ENCODE measurements at regions not wholly inside any gene's neighbourhood (a gene's known extent, or its start where the extent isn't known, plus 50 kb on each side); places are given as distances from the start of the nearest gene placed in this dataset.

GRCh38 chr20:6577451-6577850 lies 190.0 kb upstream of the BMP2 start:
- no peaks in the 10 kb centered on the region for H3F3A ChIP-seq (ENCODE audit: control insufficient read depth, insufficient read depth)
- H3K4me1 ChIP-seq (ENCODE audit: control insufficient read depth, low read length): no peaks in the 10 kb centered on the region

DNA sequence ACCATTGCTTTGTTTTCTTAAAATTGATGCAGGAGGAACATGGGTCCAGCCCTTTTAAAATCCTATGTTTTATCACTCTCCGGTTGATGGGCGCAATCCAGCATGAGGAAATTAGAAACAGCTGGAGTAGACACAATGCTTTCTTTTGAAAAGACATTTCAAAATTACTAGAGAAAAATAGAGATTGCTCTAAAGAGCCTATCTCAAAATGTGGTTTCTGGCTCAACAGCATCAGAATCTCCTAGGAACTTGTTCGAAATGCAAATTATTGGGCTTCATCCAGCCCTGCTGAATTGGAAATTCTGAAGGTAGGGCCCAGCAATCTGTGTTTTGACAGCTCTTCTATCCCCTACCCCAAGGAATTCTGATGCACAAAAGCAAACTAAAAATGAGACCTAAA lies 190.8 kb upstream of the BMP2 start:
- H3K4me3 ChIP-seq (ENCODE audit: low read length): no peak overlapping the region
- H4K20me1 ChIP-seq (ENCODE audit: control insufficient read depth, insufficient read depth, low read depth, low read length): no peaks in the 10 kb centered on the region
- H3K4me2 ChIP-seq (ENCODE audit: low read length): no peak overlapping the region
- H3K4me1 ChIP-seq (ENCODE audit: control insufficient read depth, low read length): no peaks in the 10 kb centered on the region
- no peaks in the 10 kb centered on the region for H3K79me2 ChIP-seq (ENCODE audit: control insufficient read depth, low read length)
- H3K9me3 ChIP-seq (ENCODE audit: control insufficient read depth, insufficient read depth, low read length): no peaks in the 10 kb centered on the region
- no peak overlapping the region for H3K27ac ChIP-seq (ENCODE audit: low read depth, low read length)
- H3F3A ChIP-seq (ENCODE audit: control insufficient read depth, insufficient read depth): no peaks in the 10 kb centered on the region
- TF ChIP-seq EZH2phosphoT487 (IDR thresholded peaks at IDR 0.05; ENCODE audit: borderline replicate concordance, low read length) (no peak), CTCF (IDR thresholded peaks at IDR 0.05; ENCODE audit: low read depth, low read length, poor library complexity, severe bottlenecking) (no peak)
- no peaks in the 10 kb centered on the region for H3K9me2 ChIP-seq (replicated peaks; ENCODE audit: control insufficient read depth, low read length)
- H3K36me3 ChIP-seq (ENCODE audit: control insufficient read depth, low read length): no peaks in the 10 kb centered on the region
- H3K27me3 ChIP-seq (ENCODE audit: control insufficient read depth, low read length): no peaks in the 10 kb centered on the region

More at GRCh38 chr20:6577451-6577850, 190.0 kb upstream of the BMP2 start:
- Histone ChIP-seq H3K4me3 (ENCODE audit: low read length) (no peak overlapping the region), H4K20me1 (ENCODE audit: control insufficient read depth, insufficient read depth, low read depth, low read length) (no peaks in the 10 kb centered on the region), H3K27me3 (ENCODE audit: control insufficient read depth, low read length) (no peaks in the 10 kb centered on the region), H3K79me2 (ENCODE audit: control insufficient read depth, low read length) (no peaks in the 10 kb centered on the region), H3K27ac (ENCODE audit: low read depth, low read length) (no peak overlapping the region), H3K9me2 (replicated peaks; ENCODE audit: control insufficient read depth, low read length) (no peaks in the 10 kb centered on the region), H3K36me3 (ENCODE audit: control insufficient read depth, low read length) (no peaks in the 10 kb centered on the region), H3K9me3 (ENCODE audit: control insufficient read depth, insufficient read depth, low read length) (no peaks in the 10 kb centered on the region), H3K4me2 (ENCODE audit: low read length) (no peak overlapping the region)
- no peak for TF ChIP-seq CTCF (IDR thresholded peaks at IDR 0.05; ENCODE audit: low read depth, low read length, poor library complexity, severe bottlenecking)
- no peak for TF ChIP-seq EZH2phosphoT487 (IDR thresholded peaks at IDR 0.05; ENCODE audit: borderline replicate concordance, low read length)

- Histone ChIP-seq H3F3A (ENCODE audit: control insufficient read depth, insufficient read depth) (no peaks in the 10 kb centered on the region), H3K4me1 (ENCODE audit: control insufficient read depth, low read length) (no peaks in the 10 kb centered on the region), H4K20me1 (ENCODE audit: control insufficient read depth, insufficient read depth, low read depth, low read length) (no peaks in the 10 kb centered on the region), H3K4me3 (ENCODE audit: low read length) (no peak overlapping the region), H3K36me3 (ENCODE audit: control insufficient read depth, low read length) (no peaks in the 10 kb centered on the region), H3K27me3 (ENCODE audit: control insufficient read depth, low read length) (no peaks in the 10 kb centered on the region), H3K4me2 (ENCODE audit: low read length) (no peak overlapping the region), H3K9me2 (replicated peaks; ENCODE audit: control insufficient read depth, low read length) (no peaks in the 10 kb centered on the region), H3K79me2 (ENCODE audit: control insufficient read depth, low read length) (no peaks in the 10 kb centered on the region), H3K27ac (ENCODE audit: low read depth, low read length) (no peak overlapping the region), H3K9me3 (ENCODE audit: control insufficient read depth, insufficient read depth, low read length) (no peaks in the 10 kb centered on the region)
- no peak for TF ChIP-seq EZH2phosphoT487 (IDR thresholded peaks at IDR 0.05; ENCODE audit: borderline replicate concordance, low read length)
- TF ChIP-seq CTCF (IDR thresholded peaks at IDR 0.05; ENCODE audit: low read depth, low read length, poor library complexity, severe bottlenecking): no peak
These were observed 191.5 kb upstream of the BMP2 start for GRCh38 chr20:6575912-6576401.
